Common myeloid progenitor, CD34-positive (primary cell): ENCODE measurements at regions not wholly inside any gene's neighbourhood (a gene's known extent, or its start where the extent isn't known, plus 50 kb on each side); places are given as distances from the start of the nearest gene placed in this dataset.

Experiments
- CTCF ChIA-PET: fragments of 350-600 bp; sonication (Branson Sonifier 250); formaldehyde crosslinking; loops from one replicate; lab custom pipeline; 2021; ENCODE audit warnings: antibody characterized with exemption; lab: Charles Lee
- POLR2A ChIA-PET: fragments of 350-600 bp; sonication (Branson Sonifier 250); formaldehyde crosslinking; loops from one replicate; lab custom pipeline; 2021; ENCODE audit warnings: antibody characterized with exemption; lab: Charles Lee
- DNase-seq, 3 donors: peaks; one replicate each; pipeline versions ENCODE4 v3.0.0 to v3.0.0-alpha.2; 2013
- H3K27ac ChIP-seq, 2 experiments: 1 replicate in 1 of 2; 2 replicates in 1 of 2; pipeline ENCODE4 v1.7.0; 2013; ENCODE audit warnings: inconsistent platforms in 2 of 2, low read length in 2 of 2, mild to moderate bottlenecking in 2 of 2, low read depth in 1 of 2, moderate library complexity in 1 of 2; ENCODE audit not compliant: severe bottlenecking in 2 of 2, insufficient read depth in 1 of 2, poor library complexity in 1 of 2
- H3K27me3 ChIP-seq, 5 experiments: replicated peaks in 2 of 5; 1 replicate in 3 of 5; 2 replicates in 2 of 5; pipeline versions ENCODE4 v1.6.1 to v1.7.0; 2013; ENCODE audit warnings: low read length in 4 of 5, mild to moderate bottlenecking in 2 of 5, moderate library complexity in 2 of 5, inconsistent platforms in 1 of 5; ENCODE audit not compliant: insufficient read depth in 5 of 5, control insufficient read depth in 4 of 5
- H3K36me3 ChIP-seq, 4 experiments: 1 replicate in 2 of 4; 2 replicates in 2 of 4; pipeline versions ENCODE4 v1.6.1 to v1.7.0; 2013; ENCODE audit warnings: low read length in 3 of 4, control low read depth in 1 of 4, mild to moderate bottlenecking in 1 of 4; ENCODE audit not compliant: control insufficient read depth in 4 of 4, insufficient read depth in 4 of 4
- H3K4me1 ChIP-seq, 4 experiments: 1 replicate in 3 of 4; 2 replicates in 1 of 4; pipeline versions ENCODE4 v1.6.1 to v1.7.1; 2013; ENCODE audit warnings: low read length in 3 of 4, mild to moderate bottlenecking in 3 of 4, control low read depth in 1 of 4, inconsistent platforms in 1 of 4, moderate library complexity in 1 of 4; ENCODE audit not compliant: control insufficient read depth in 4 of 4, insufficient read depth in 4 of 4; ENCODE audit errors: control extremely low read depth in 1 of 4
- H3K4me3 ChIP-seq, 7 experiments: 1 replicate in 4 of 7; 2 replicates in 3 of 7; pipeline versions ENCODE4 v1.5.1 to v1.7.0; 2013; ENCODE audit warnings: mild to moderate bottlenecking in 7 of 7, low read length in 6 of 7, moderate library complexity in 6 of 7, inconsistent platforms in 2 of 7, low read depth in 2 of 7, control low read depth in 1 of 7; ENCODE audit not compliant: insufficient read depth in 4 of 7, control insufficient read depth in 1 of 7; ENCODE audit errors: extremely low read depth in 1 of 7
- H3K9me3 ChIP-seq, 5 experiments: 1 replicate in 4 of 5; 2 replicates in 1 of 5; pipeline versions ENCODE4 v1.6.1 to v1.7.1; 2013; ENCODE audit warnings: low read length in 4 of 5, mild to moderate bottlenecking in 2 of 5, inconsistent platforms in 1 of 5, low read depth in 1 of 5, moderate library complexity in 1 of 5; ENCODE audit not compliant: control insufficient read depth in 4 of 5, insufficient read depth in 2 of 5; ENCODE audit errors: control extremely low read depth in 1 of 5
- WGBS: methylation state at CpG from one replicate; pipeline ENCODE4 v1.1.5; 2013; ENCODE audit not compliant: insufficient coverage; 5-methylcytosine and 5-hydroxymethylcytosine counted together

GRCh38 chr1:221612047-221612777, 129.7 kb downstream of the DUSP10 start:
- no peaks in the 10 kb centered on the region for H3K9me3 ChIP-seq
- H3K4me1 ChIP-seq = peaks cover 0 to 5% (median 0%) of the 10 kb centered on the region in 4 experiments
- no peak overlapping the region for H3K4me3 ChIP-seq
- ChIA-PET CTCF (interaction anchor here (1.1 to 1.4 kb wide), 2 partner anchors 11 to 50 kb away, joined by 3 to 4 read pairs; no protein-coding TSS in a partner anchor), POLR2A (no interaction called here)
- H3K27me3 ChIP-seq = no peaks in the 10 kb centered on the region
- no peak overlapping the region for H3K27ac ChIP-seq
- H3K36me3 ChIP-seq = no peaks in the 10 kb centered on the region
- WGBS = 83% methylated on average over 4 of the region's 5 CpGs
- no peak for DNase-seq

GRCh38 chr1:221620437-221621384, 121.2 kb downstream of the DUSP10 start:
- no peak for DNase-seq
- ChIA-PET CTCF (interaction anchor here (0.9 to 1.3 kb wide), 2 partner anchors 11 to 16 kb away, joined by 3 read pairs; no protein-coding TSS in a partner anchor), POLR2A (no interaction called here)

GRCh38 chr1:221621683-221622082, 120.2 kb downstream of the DUSP10 start:
- POLR2A ChIA-PET = no interaction called here
- CTCF ChIA-PET = interaction anchor here (0.9 kb wide), 1 partner anchor 15 kb away, joined by 3 read pairs; no protein-coding TSS in a partner anchor
- Histone ChIP-seq H3K36me3 (no peaks in the 10 kb centered on the region), H3K27ac (no peak overlapping the region), H3K4me3 (no peak overlapping the region), H3K9me3 (peaks cover 0 to 4% (median 0%) of the 10 kb centered on the region in 5 experiments), H3K27me3 (no peaks in the 10 kb centered on the region), H3K4me1 (peaks cover 0 to 6% (median 2%) of the 10 kb centered on the region in 4 experiments)
- 88% methylated on average over 1 of the region's 2 CpGs for WGBS
- no peak for DNase-seq

More at GRCh38 chr1:221620437-221621384, 121.2 kb downstream of the DUSP10 start:
- H3K4me1 ChIP-seq = peaks cover 0 to 6% (median 2%) of the 10 kb centered on the region in 4 experiments
- no peaks in the 10 kb centered on the region for H3K36me3 ChIP-seq
- no peaks in the 10 kb centered on the region for H3K27me3 ChIP-seq
- H3K9me3 ChIP-seq = peaks cover 0 to 2% (median 0%) of the 10 kb centered on the region in 5 experiments
- 100% methylated on average over 3 of the region's 5 CpGs for WGBS
- no peak overlapping the region for H3K27ac ChIP-seq
- H3K4me3 ChIP-seq = no peak overlapping the region

- Histone ChIP-seq H3K9me3 (peaks cover 0 to 4% (median 0%) of the 10 kb centered on the region in 5 experiments), H3K36me3 (no peaks in the 10 kb centered on the region), H3K4me1 (peaks cover 0 to 6% (median 2%) of the 10 kb centered on the region in 4 experiments), H3K4me3 (no peak overlapping the region), H3K27ac (no peak overlapping the region), H3K27me3 (no peaks in the 10 kb centered on the region)
- ChIA-PET POLR2A (no interaction called here), CTCF (interaction anchor here (1.3 kb wide), 1 partner anchor 11 kb away, joined by 4 read pairs; no protein-coding TSS in a partner anchor)
- 100% methylated on average over 1 of the region's 2 CpGs for WGBS
- no peak for DNase-seq
Measured at GRCh38 chr1:221622389-221622788, 119.5 kb downstream of the DUSP10 start.

GRCh38 chr1:221625026-221625425, 116.9 kb downstream of the DUSP10 start:
- Histone ChIP-seq H3K4me1 (peaks cover 0 to 6% (median 2%) of the 10 kb centered on the region in 4 experiments), H3K4me3 (no peak overlapping the region), H3K9me3 (peaks cover 0 to 2% (median 0%) of the 10 kb centered on the region in 5 experiments), H3K27me3 (no peaks in the 10 kb centered on the region), H3K27ac (no peak overlapping the region), H3K36me3 (no peaks in the 10 kb centered on the region)
- POLR2A ChIA-PET = no interaction called here
- DNase-seq = no peak
- CTCF ChIA-PET = no interaction called here

- Histone ChIP-seq H3K27me3 (no peaks in the 10 kb centered on the region), H3K4me1 (peaks cover 0 to 5% (median 1%) of the 10 kb centered on the region in 4 experiments), H3K36me3 (no peaks in the 10 kb centered on the region), H3K27ac (no peak overlapping the region), H3K4me3 (no peak overlapping the region), H3K9me3 (peaks cover 0 to 2% (median 0%) of the 10 kb centered on the region in 5 experiments)
- no peak for DNase-seq
- ChIA-PET CTCF (no interaction called here), POLR2A (no interaction called here)
- no CpG with 5 or more reads among the region's 1 CpG for WGBS
Measured at GRCh38 chr1:221626041-221626440, 115.8 kb downstream of the DUSP10 start.
